ENCODE measurements at regions not wholly inside any gene's neighbourhood (a gene's known extent, or its start where the extent isn't known, plus 50 kb on each side); places are given as distances from the start of the nearest gene placed in this dataset.
A peak's percentile ranks its signal among the peaks of the same experiment; 100 is the strongest.
"Not testable (repeated sequence)": the region's sequence is repeated elsewhere in the genome, so short reads cannot be mapped to it uniquely, and the experiment has no call there.

- H3K27me3 ChIP-seq: no peaks in the 10 kb centered on the region
- no peak overlapping the region for H3K4me3 ChIP-seq
- no peak for TF ChIP-seq CTCF (IDR thresholded peaks at IDR 0.05)
- intact Hi-C loops (cut with DNase I; ENCODE audit: low total_unique reads): no loop called here
- H3K9me3 ChIP-seq: no peaks in the 10 kb centered on the region
- no peak overlapping the region for H3K27ac ChIP-seq
- no peaks in the 10 kb centered on the region for H3K4me1 ChIP-seq
- H3K36me3 ChIP-seq: no peaks in the 10 kb centered on the region
- no peak for DNase-seq
Measured at GRCh38 chr5:159496773-159497172, 166.5 kb upstream of the IL12B start.

DNA sequence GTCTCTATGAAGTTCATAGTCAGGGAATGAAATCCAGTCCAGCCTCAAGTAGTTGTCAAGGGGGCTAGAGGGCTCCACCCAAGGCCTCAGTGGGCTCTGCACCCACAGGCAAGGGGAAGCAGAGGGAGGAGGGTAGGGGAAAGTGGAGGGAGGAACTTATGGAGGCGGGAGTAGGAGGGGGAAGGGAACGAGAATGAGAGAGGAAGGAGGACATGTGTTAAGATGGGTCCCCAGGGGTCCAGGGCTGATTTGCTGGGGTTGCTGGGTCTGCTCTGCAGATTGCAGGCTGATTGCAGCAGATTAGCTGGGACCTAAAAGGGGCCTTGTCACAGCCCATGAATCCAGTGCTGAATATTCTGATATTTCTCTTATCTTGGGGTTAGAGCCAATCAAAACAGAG lies 166.9 kb upstream of the IL12B start:
- no peaks in the 10 kb centered on the region for H3K36me3 ChIP-seq

DNA sequence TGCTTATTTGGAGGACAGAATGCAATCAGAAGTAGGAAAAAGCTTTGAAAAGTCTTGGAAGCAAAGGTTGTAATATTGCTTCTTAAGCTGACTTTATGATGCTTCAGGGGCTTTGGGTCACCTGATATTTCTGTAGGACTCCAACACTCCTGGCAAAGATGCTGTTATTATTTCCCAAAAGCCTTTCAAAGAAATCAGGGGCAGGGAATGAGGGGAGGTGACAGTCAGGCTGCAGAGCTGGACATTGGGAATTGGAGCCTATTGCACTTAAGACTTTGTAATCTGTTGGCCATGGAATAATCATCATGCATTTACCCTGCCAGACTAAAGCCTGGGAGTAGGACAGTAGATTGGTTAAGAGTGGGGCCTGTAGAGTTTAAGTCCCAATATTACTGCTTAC lies 168.3 kb upstream of the IL12B start:
- no peaks in the 10 kb centered on the region for H3K27me3 ChIP-seq
- no peak overlapping the region for H3K4me3 ChIP-seq
- intact Hi-C loops (cut with DNase I; ENCODE audit: low total_unique reads): no loop called here
- no peak for TF ChIP-seq CTCF (IDR thresholded peaks at IDR 0.05)
- H3K36me3 ChIP-seq: no peaks in the 10 kb centered on the region
- no peak overlapping the region for H3K27ac ChIP-seq
- no peaks in the 10 kb centered on the region for H3K4me1 ChIP-seq
- DNase-seq: no peak
- no peaks in the 10 kb centered on the region for H3K9me3 ChIP-seq

More for the DNA sequence above, 166.9 kb upstream of the IL12B start:
- no peaks in the 10 kb centered on the region for H3K27me3 ChIP-seq
- H3K27ac ChIP-seq: no peak overlapping the region
- no peaks in the 10 kb centered on the region for H3K9me3 ChIP-seq
- DNase-seq: no peak
- TF ChIP-seq CTCF (IDR thresholded peaks at IDR 0.05): no peak
- no peaks in the 10 kb centered on the region for H3K4me1 ChIP-seq
- no peak overlapping the region for H3K4me3 ChIP-seq
- intact Hi-C loops (cut with DNase I; ENCODE audit: low total_unique reads): no loop called here

GRCh38 chr5:159502116-159502515 lies 171.8 kb upstream of the IL12B start:
- H3K4me3 ChIP-seq; H3K9me3 ChIP-seq; H3K27me3 ChIP-seq; H3K36me3 ChIP-seq; intact Hi-C loops (cut with DNase I; ENCODE audit: low total_unique reads); DNase-seq; H3K27ac ChIP-seq: not testable (repeated sequence)
- peaks cover 0 to 17% (median 6%) of the 10 kb centered on the region in 4 donors for H3K4me1 ChIP-seq

- no peak for TF ChIP-seq CTCF (IDR thresholded peaks at IDR 0.05)
- no peak overlapping the region for H3K27ac ChIP-seq
- no peaks in the 10 kb centered on the region for H3K27me3 ChIP-seq
- no peak overlapping the region for H3K4me3 ChIP-seq
- no peaks in the 10 kb centered on the region for H3K9me3 ChIP-seq
- H3K36me3 ChIP-seq: no peaks in the 10 kb centered on the region
- H3K4me1 ChIP-seq: peaks cover 0 to 23% (median 8%) of the 10 kb centered on the region in 4 donors
- intact Hi-C loops (cut with DNase I; ENCODE audit: low total_unique reads): no loop called here
- no peak for DNase-seq
Measured at GRCh38 chr5:159503236-159503635, 172.9 kb upstream of the IL12B start.

- DNase-seq: no peak
- Histone ChIP-seq H3K4me3 (no peak overlapping the region), H3K27me3 (no peaks in the 10 kb centered on the region), H3K36me3 (no peaks in the 10 kb centered on the region), H3K4me1 (peaks cover 0 to 23% (median 10%) of the 10 kb centered on the region in 4 donors), H3K27ac (peak overlapping the region; percentile 64 to 74), H3K9me3 (no peaks in the 10 kb centered on the region)
- intact Hi-C loops (cut with DNase I; ENCODE audit: low total_unique reads): no loop called here
- no peak for TF ChIP-seq CTCF (IDR thresholded peaks at IDR 0.05)
Measured at GRCh38 chr5:159504106-159504856, 174.0 kb upstream of the IL12B start.
